SH-SY5Y (cell line): ENCODE measurements at regions not wholly inside any gene's neighbourhood (a gene's known extent, or its start where the extent isn't known, plus 50 kb on each side); places are given as distances from the start of the nearest gene placed in this dataset.

ENCODE experiments used
- GATA2 ChIP-seq: IDR thresholded peaks from 2 replicates; pipeline ENCODE4 v1.6.1; 2011; ENCODE audit warnings: mild to moderate bottlenecking, low read depth, low read length
- GATA3 ChIP-seq: IDR thresholded peaks from 2 replicates; pipeline ENCODE4 v1.6.1; 2011; ENCODE audit warnings: low read depth, mild to moderate bottlenecking, low read length, moderate library complexity

- TF ChIP-seq GATA2 (no peak), GATA3 (no peak)
These were observed 486.3 kb upstream of the PABPC4L start for GRCh38 chr4:134687646-134688628.
